H1 (cell line): ENCODE measurements at regions not wholly inside any gene's neighbourhood (a gene's known extent, or its start where the extent isn't known, plus 50 kb on each side); places are given as distances from the start of the nearest gene placed in this dataset.

Source experiments
- CTCF ChIA-PET: fragments of 300-600 bp; sonication (Branson Sonifier 250); formaldehyde crosslinking; loops from one replicate; lab custom pipeline; 2021; ENCODE audit not compliant: partially characterized antibody; lab: Charles Lee
- POLR2A ChIA-PET: fragments of 300-600 bp; sonication (Branson Sonifier 250); formaldehyde crosslinking; loops from one replicate; lab custom pipeline; 2021; ENCODE audit warnings: inconsistent platforms; ENCODE audit not compliant: partially characterized antibody; lab: Charles Lee
- DNase-seq, 2 experiments: peaks; one replicate each; pipeline versions ENCODE4 v3.0.0 to v3.0.0-alpha.2; 2010 to 2022; ENCODE audit warnings: low spot score in 2 of 2, low read depth in 1 of 2, mixed read lengths in 1 of 2
- FAIRE-seq: peaks from 2 replicates; lab custom pipeline; 2011; peaks lifted over from hg19 to GRCh38; lab: Jason Lieb, UNC
- H2AFZ ChIP-seq: 2 replicates; pipeline ENCODE4 v1.8.1; 2012; ENCODE audit warnings: low read length, inconsistent platforms
- H2AK5ac ChIP-seq: 2 replicates; pipeline ENCODE4 v1.6.1; 2013; ENCODE audit warnings: low read depth, low read length
- H2BK120ac ChIP-seq: replicated peaks from 2 replicates; pipeline ENCODE3; 2013; ENCODE audit warnings: low read depth, low read length, inconsistent platforms
- H2BK12ac ChIP-seq: 2 replicates; pipeline ENCODE4 v1.6.1; 2013; ENCODE audit warnings: low read depth, low read length
- H2BK15ac ChIP-seq: 2 replicates; pipeline ENCODE4 v1.6.1; 2013; ENCODE audit warnings: low read length
- H2BK20ac ChIP-seq: 2 replicates; pipeline ENCODE4 v1.6.1; 2013; ENCODE audit warnings: low read length
- H2BK5ac ChIP-seq: 2 replicates; pipeline ENCODE4 v1.6.1; 2013; ENCODE audit warnings: low read depth, low read length
- H3K14ac ChIP-seq: 2 replicates; pipeline ENCODE4 v1.6.1; 2013; ENCODE audit warnings: inconsistent platforms; ENCODE audit not compliant: insufficient read length
- H3K18ac ChIP-seq: 2 replicates; pipeline ENCODE4 v1.6.1; 2013; ENCODE audit warnings: low read length; ENCODE audit errors: extremely low read depth
- H3K23ac ChIP-seq: 2 replicates; pipeline ENCODE4 v1.6.1; 2013; ENCODE audit warnings: inconsistent platforms; ENCODE audit not compliant: insufficient read length
- H3K23me2 ChIP-seq: 2 replicates; pipeline ENCODE4 v1.6.1; 2013; ENCODE audit warnings: low read depth, low read length
- H3K27ac ChIP-seq: 2 replicates; pipeline ENCODE4 v1.6.1; 2011; ENCODE audit warnings: low read depth, low read length, inconsistent platforms
- H3K27me3 ChIP-seq, 4 experiments: replicated peaks in 1 of 4; 1 replicate in 1 of 4; 2 replicates in 3 of 4; pipeline versions ENCODE4 v1.6.1 to v1.8.1; 2011 to 2013; ENCODE audit warnings: low read length in 3 of 4, mild to moderate bottlenecking in 3 of 4, inconsistent platforms in 2 of 4, mixed read lengths in 2 of 4, moderate library complexity in 1 of 4; ENCODE audit not compliant: control insufficient read depth in 3 of 4, insufficient read depth in 3 of 4; ENCODE audit errors: extremely low read depth in 1 of 4
- H3K36me3 ChIP-seq, 4 experiments: 2 replicates each; pipeline versions ENCODE4 v1.6.1 to v1.8.1; 2011 to 2013; ENCODE audit warnings: mild to moderate bottlenecking in 4 of 4, low read length in 3 of 4, moderate library complexity in 2 of 4, control low read depth in 1 of 4, inconsistent platforms in 1 of 4; ENCODE audit not compliant: insufficient read depth in 4 of 4, control insufficient read depth in 2 of 4
- H3K4ac ChIP-seq: replicated peaks from 2 replicates; pipeline ENCODE3; 2013; ENCODE audit warnings: low read length, low read depth, mixed read lengths, inconsistent platforms; ENCODE audit not compliant: insufficient read length
- H3K4me1 ChIP-seq, 4 experiments: replicated peaks in 1 of 4; 1 replicate in 1 of 4; 2 replicates in 3 of 4; pipeline versions ENCODE4 v1.6.1 to v1.8.1; 2011 to 2013; ENCODE audit warnings: low read length in 3 of 4, inconsistent platforms in 2 of 4, mixed read lengths in 1 of 4; ENCODE audit not compliant: insufficient read depth in 4 of 4, control insufficient read depth in 3 of 4
- H3K4me2 ChIP-seq, 2 experiments: 2 replicates each; pipeline versions ENCODE4 v1.6.1 to v1.8.1; 2011 to 2013; ENCODE audit warnings: low read depth in 2 of 2, low read length in 2 of 2, control low read depth in 1 of 2, inconsistent platforms in 1 of 2, mild to moderate bottlenecking in 1 of 2; ENCODE audit not compliant: insufficient read depth in 1 of 2
- H3K4me3 ChIP-seq, 4 experiments: fragments of 200-600, 300-600 bp in 1 of 4; sonication (generic), shearing (Covaris generic), sonication (Bioruptor Twin) in 1 of 4; 2 replicates each; pipeline versions ENCODE4 v1.5.1 to v1.8.1; 2011 to 2016; ENCODE audit warnings: low read length in 4 of 4, low read depth in 3 of 4, control low read depth in 2 of 4, inconsistent platforms in 2 of 4, mild to moderate bottlenecking in 2 of 4, mixed read lengths in 1 of 4, moderate library complexity in 1 of 4; ENCODE audit not compliant: insufficient read depth in 2 of 4; ENCODE audit errors: extremely low read depth in 1 of 4
- H3K56ac ChIP-seq: replicated peaks from 2 replicates; pipeline ENCODE3; 2013; ENCODE audit warnings: low read depth, mild to moderate bottlenecking, mixed read lengths, low read length, inconsistent platforms; ENCODE audit not compliant: insufficient read length
- H3K79me1 ChIP-seq: 2 replicates; pipeline ENCODE4 v1.6.1; 2013; ENCODE audit warnings: low read depth, low read length, control low read depth
- H3K79me2 ChIP-seq, 2 experiments: 2 replicates each; pipeline versions ENCODE4 v1.6.1 to v1.8.1; 2012 to 2013; ENCODE audit warnings: low read length in 2 of 2, mild to moderate bottlenecking in 2 of 2, inconsistent platforms in 1 of 2; ENCODE audit not compliant: insufficient read depth in 2 of 2, control insufficient read depth in 1 of 2
- H3K9ac ChIP-seq, 4 experiments: replicated peaks in 1 of 4; 1 replicate in 1 of 4; 2 replicates in 3 of 4; pipeline versions ENCODE4 v1.6.1 to v1.8.1; 2011 to 2013; ENCODE audit warnings: low read depth in 3 of 4, low read length in 3 of 4, control low read depth in 2 of 4, mild to moderate bottlenecking in 2 of 4, moderate library complexity in 2 of 4, inconsistent platforms in 1 of 4; ENCODE audit errors: extremely low read depth in 1 of 4
- H3K9me3 ChIP-seq, 2 experiments: 2 replicates each; pipeline versions ENCODE4 v1.6.1 to v1.8.1; 2012 to 2013; ENCODE audit warnings: mild to moderate bottlenecking in 2 of 2, moderate library complexity in 2 of 2, control low read depth in 1 of 2, inconsistent platforms in 1 of 2, low read depth in 1 of 2, low read length in 1 of 2, mixed read lengths in 1 of 2; ENCODE audit not compliant: insufficient read depth in 2 of 2
- H4K20me1 ChIP-seq, 2 experiments: replicated peaks in 1 of 2; 2 replicates each; pipeline versions ENCODE3 to v1.8.1; 2011 to 2013; ENCODE audit warnings: inconsistent platforms in 2 of 2, low read length in 2 of 2, mild to moderate bottlenecking in 1 of 2; ENCODE audit not compliant: insufficient read depth in 2 of 2, control insufficient read depth in 1 of 2
- H4K5ac ChIP-seq: 2 replicates; pipeline ENCODE4 v1.6.1; 2013; ENCODE audit warnings: low read length, low read depth, mixed read lengths, inconsistent platforms; ENCODE audit not compliant: insufficient read length
- H4K8ac ChIP-seq: 2 replicates; pipeline ENCODE4 v1.8.0; 2013; ENCODE audit warnings: mild to moderate bottlenecking, moderate library complexity, low read length, inconsistent platforms; ENCODE audit not compliant: insufficient read depth; ENCODE audit errors: extremely low read depth
- H4K91ac ChIP-seq: replicated peaks from 2 replicates; pipeline ENCODE3; 2013; ENCODE audit warnings: low read length, mixed read lengths, inconsistent platforms; ENCODE audit not compliant: insufficient read length
- RBBP5 ChIP-seq: IDR thresholded peaks from 2 replicates; pipeline ENCODE4 v1.7.1; 2012; ENCODE audit warnings: low read depth, mild to moderate bottlenecking, inconsistent platforms, low read length, moderate library complexity, borderline replicate concordance
- WGBS, 2 experiments: shearing (Covaris generic) in 1 of 2; methylation state at CpG; one replicate each; pipeline versions ENCODE4 v1.1.6 to v1.1.7; 2013 to 2015; ENCODE audit warnings: low lambda C conversion rate in 2 of 2, mixed read lengths in 2 of 2, inconsistent platforms in 1 of 2, low coverage in 1 of 2, missing lambda C conversion rate in 1 of 2; ENCODE audit not compliant: insufficient replicate concordance in 2 of 2, insufficient coverage in 1 of 2, insufficient read length in 1 of 2; ENCODE audit errors: extremely low coverage in 1 of 2, missing lambda C conversion rate in 1 of 2; 5-methylcytosine and 5-hydroxymethylcytosine counted together

GRCh38 chr13:85631801-85632200 is 167.4 kb downstream of the SLITRK6 start:
- no peak overlapping the region for H2BK120ac ChIP-seq
- no peak overlapping the region for H3K4me3 ChIP-seq
- ChIA-PET POLR2A (no interaction called here), CTCF (no interaction called here)
- H3K18ac ChIP-seq: no peak overlapping the region
- H2BK12ac ChIP-seq: no peak overlapping the region
- no peak overlapping the region for H3K56ac ChIP-seq
- no peak overlapping the region for H3K9ac ChIP-seq
- DNase-seq: no peak
- H2BK5ac ChIP-seq: no peak overlapping the region
- no peaks in the 10 kb centered on the region for H3K23me2 ChIP-seq
- no peak overlapping the region for H3K4ac ChIP-seq
- H4K5ac ChIP-seq: no peak overlapping the region
- no peaks in the 10 kb centered on the region for H3K79me1 ChIP-seq
- no peak overlapping the region for H3K23ac ChIP-seq
- no peaks in the 10 kb centered on the region for H4K20me1 ChIP-seq
- no peak overlapping the region for H4K8ac ChIP-seq
- WGBS, 2 experiments: 87% methylated on average over 4 of the region's 4 CpGs; no CpG with 5 or more reads in 1 of the 2 experiments
- no peak overlapping the region for H2AFZ ChIP-seq
- H2AK5ac ChIP-seq: no peak overlapping the region
- H3K9me3 ChIP-seq: no peaks in the 10 kb centered on the region; a peak in 1 of 4 replicates
- H4K91ac ChIP-seq: no peak overlapping the region
- no peak overlapping the region for H2BK15ac ChIP-seq
- no peak overlapping the region for H3K27ac ChIP-seq
- no peak overlapping the region for H3K14ac ChIP-seq
- FAIRE-seq: no peak
- no peaks in the 10 kb centered on the region for H3K79me2 ChIP-seq
- H3K36me3 ChIP-seq: no peaks in the 10 kb centered on the region
- H2BK20ac ChIP-seq: no peak overlapping the region
- no peaks in the 10 kb centered on the region for H3K27me3 ChIP-seq
- no peak overlapping the region for H3K4me2 ChIP-seq
- H3K4me1 ChIP-seq: 0 out of 7 replicates have a peak, but pooled peaks cover 0 to 2% (median 0%) of the 10 kb centered on the region in 4 experiments
- TF ChIP-seq RBBP5: no peak
